Neutrophil (primary cell): ENCODE measurements at regions not wholly inside any gene's neighbourhood (a gene's known extent, or its start where the extent isn't known, plus 50 kb on each side); places are given as distances from the start of the nearest gene placed in this dataset.

Source experiments
- H3K27ac ChIP-seq: fragments of 200-600 bp; sonication (generic); 2 replicates; pipeline ENCODE4 v1.5.1; 2016; ENCODE audit warnings: mild to moderate bottlenecking, moderate library complexity
- H3K27me3 ChIP-seq: fragments of 200-600 bp; sonication (generic); 2 replicates; pipeline ENCODE4 v1.6.0; 2016; ENCODE audit warnings: mild to moderate bottlenecking
- H3K36me3 ChIP-seq: fragments of 200-600 bp; sonication (generic); 2 replicates; pipeline ENCODE4 v1.5.1; 2017
- H3K4me1 ChIP-seq, 2 experiments: fragments of 200-600 bp in 1 of 2; sonication (generic) in 1 of 2; 1 replicate in 1 of 2; 2 replicates in 1 of 2; pipeline versions ENCODE4 v1.5.1 to v1.6.1; 2013 to 2016; ENCODE audit warnings: low read depth in 1 of 2, low read length in 1 of 2, mild to moderate bottlenecking in 1 of 2, moderate library complexity in 1 of 2; ENCODE audit not compliant: control insufficient read depth in 1 of 2, insufficient read depth in 1 of 2
- H3K4me3 ChIP-seq, 2 experiments: fragments of 200-600 bp in 1 of 2; sonication (generic) in 1 of 2; 1 replicate in 1 of 2; 2 replicates in 1 of 2; pipeline ENCODE4 v1.5.1; 2013 to 2016; ENCODE audit warnings: low read depth in 1 of 2, low read length in 1 of 2, mild to moderate bottlenecking in 1 of 2, moderate library complexity in 1 of 2
- H3K9me3 ChIP-seq: fragments of 200-600 bp; sonication (generic); 2 replicates; pipeline ENCODE4 v1.5.1; 2016
- CTCF ChIP-seq: fragments of 200-600 bp; sonication (generic); IDR thresholded peaks from 2 replicates; pipeline ENCODE4 v1.5.1; 2016; ENCODE audit warnings: antibody characterized with exemption

GRCh38 chr12:3417113-3417512 lies 73.9 kb upstream of the PRMT8 start:
- no peak for TF ChIP-seq CTCF
- H3K27ac ChIP-seq, result no peak overlapping the region
- H3K27me3 ChIP-seq, result peaks cover 22% of the 10 kb centered on the region
- no peaks in the 10 kb centered on the region for H3K9me3 ChIP-seq
- H3K4me1 ChIP-seq, result no peaks in the 10 kb centered on the region
- no peaks in the 10 kb centered on the region for H3K36me3 ChIP-seq
- H3K4me3 ChIP-seq, result no peak overlapping the region

- peaks cover 24% of the 10 kb centered on the region for H3K27me3 ChIP-seq
- H3K9me3 ChIP-seq, result no peaks in the 10 kb centered on the region
- no peaks in the 10 kb centered on the region for H3K4me1 ChIP-seq
- no peak overlapping the region for H3K27ac ChIP-seq
- no peak for TF ChIP-seq CTCF
- H3K4me3 ChIP-seq, result no peak overlapping the region
- H3K36me3 ChIP-seq, result no peaks in the 10 kb centered on the region
Observed at GRCh38 chr12:3417937-3418462, 73.0 kb upstream of the PRMT8 start.

- Histone ChIP-seq H3K4me3 (no peak overlapping the region), H3K9me3 (no peaks in the 10 kb centered on the region), H3K4me1 (no peaks in the 10 kb centered on the region), H3K27ac (no peak overlapping the region), H3K36me3 (no peaks in the 10 kb centered on the region), H3K27me3 (peaks cover 25% of the 10 kb centered on the region)
- TF ChIP-seq CTCF, result no peak
Observed at GRCh38 chr12:3418609-3419390, 72.2 kb upstream of the PRMT8 start.

- TF ChIP-seq CTCF, result no peak
- peaks cover 25% of the 10 kb centered on the region for H3K27me3 ChIP-seq
Observed at GRCh38 chr12:3419558-3419957, 71.4 kb upstream of the PRMT8 start.

GRCh38 chr12:3420693-3421092 lies 70.3 kb upstream of the PRMT8 start:
- Histone ChIP-seq H3K36me3 (no peaks in the 10 kb centered on the region), H3K4me1 (no peaks in the 10 kb centered on the region), H3K9me3 (no peaks in the 10 kb centered on the region), H3K4me3 (no peak overlapping the region), H3K27ac (no peak overlapping the region), H3K27me3 (peaks cover 25% of the 10 kb centered on the region)
- TF ChIP-seq CTCF, result no peak

More at GRCh38 chr12:3419558-3419957, 71.4 kb upstream of the PRMT8 start:
- Histone ChIP-seq H3K4me3 (no peak overlapping the region), H3K4me1 (no peaks in the 10 kb centered on the region), H3K27ac (no peak overlapping the region), H3K9me3 (no peaks in the 10 kb centered on the region), H3K36me3 (no peaks in the 10 kb centered on the region)
